ENCODE measurements at regions not wholly inside any gene's neighbourhood (a gene's known extent, or its start where the extent isn't known, plus 50 kb on each side); places are given as distances from the start of the nearest gene placed in this dataset.
"Not testable (repeated sequence)": the region's sequence is repeated elsewhere in the genome, so short reads cannot be mapped to it uniquely, and the experiment has no call there.

DNA sequence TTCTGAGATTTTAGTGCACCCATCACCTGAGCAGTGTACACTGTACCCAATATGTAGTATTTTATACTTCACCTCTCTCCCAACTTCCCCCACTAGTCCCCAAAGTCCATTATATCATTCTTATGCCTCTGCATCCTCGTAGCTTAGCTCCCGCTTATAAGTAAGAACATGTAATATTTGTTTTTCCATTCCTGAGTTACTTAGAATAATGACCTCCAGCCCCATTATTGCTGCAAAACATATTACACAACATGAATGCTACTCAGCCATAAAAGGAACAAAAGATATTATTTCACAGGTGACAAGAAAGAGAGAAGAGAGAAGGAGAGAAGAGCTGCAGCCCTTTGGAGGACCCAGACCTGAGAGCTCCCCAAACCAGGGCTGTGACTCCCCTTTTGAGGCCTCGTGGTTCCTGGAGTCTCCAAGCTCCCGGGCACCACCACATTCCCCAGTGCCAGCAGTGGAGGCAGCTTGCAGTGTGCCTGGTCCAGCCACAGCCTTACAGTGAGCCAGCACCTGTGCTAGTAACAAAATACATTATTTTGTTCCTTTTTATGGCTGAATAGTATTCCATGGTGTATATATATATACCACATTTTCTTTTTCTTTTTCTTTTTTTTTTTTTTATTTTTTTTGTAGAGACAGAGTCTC is 194.5 kb upstream of the DAB2 start:
- Histone ChIP-seq H3K9me3 (no peaks in the 10 kb centered on the region), H3K4me3 (no peak overlapping the region), H3K4me2 (no peak overlapping the region), H3K27ac (no peak overlapping the region), H3K4me1 (peaks cover 3% of the 10 kb centered on the region)
- POLR2A ChIA-PET, result interaction anchor here (0.7 kb wide), 1 partner anchor 20 kb away, joined by 3 read pairs; no protein-coding TSS in a partner anchor
- DNase-seq (ENCODE audit: low read depth in 1 of 2, low spot score in 1 of 2) (no peak), FAIRE-seq (no peak), ATAC-seq (no peak)
- TF ChIP-seq JUNB (IDR thresholded peaks at IDR 0.05) (no peak), NR3C1 (IDR thresholded peaks at IDR 0.05) (no peak), NPAS2 (CRISPR knock-in tag; IDR thresholded peaks at IDR 0.05; ENCODE audit: borderline replicate concordance) (no peak), RARB (CRISPR knock-in tag; IDR thresholded peaks at IDR 0.05) (no peak), ZSCAN20 (CRISPR knock-in tag; IDR thresholded peaks at IDR 0.05) (no peak), POLR2A (IDR thresholded peaks at IDR 0.05; ENCODE audit: low read length) (no peak), POLR2AphosphoS2 (conservative IDR thresholded peaks at IDR 0.05; ENCODE audit: low read length) (no peak), CBX8 (IDR thresholded peaks at IDR 0.05) (no peak), ESRRA (IDR thresholded peaks at IDR 0.05; ENCODE audit: borderline replicate concordance, low read length) (no peak), FOXS1 (CRISPR knock-in tag; IDR thresholded peaks at IDR 0.05) (no peak), EP300 (IDR thresholded peaks at IDR 0.05) (no peak), CHD2 (IDR thresholded peaks at IDR 0.05; ENCODE audit: low read length, partially characterized antibody) (no peak)
- WGBS (ENCODE audit: missing lambda C conversion rate), result 54% methylated on average over 4 of the region's 4 CpGs
- CTCF ChIA-PET, result interaction anchor here (0.6 kb wide), 1 partner anchor 54 kb away, joined by 3 read pairs; no protein-coding TSS in a partner anchor

DNA sequence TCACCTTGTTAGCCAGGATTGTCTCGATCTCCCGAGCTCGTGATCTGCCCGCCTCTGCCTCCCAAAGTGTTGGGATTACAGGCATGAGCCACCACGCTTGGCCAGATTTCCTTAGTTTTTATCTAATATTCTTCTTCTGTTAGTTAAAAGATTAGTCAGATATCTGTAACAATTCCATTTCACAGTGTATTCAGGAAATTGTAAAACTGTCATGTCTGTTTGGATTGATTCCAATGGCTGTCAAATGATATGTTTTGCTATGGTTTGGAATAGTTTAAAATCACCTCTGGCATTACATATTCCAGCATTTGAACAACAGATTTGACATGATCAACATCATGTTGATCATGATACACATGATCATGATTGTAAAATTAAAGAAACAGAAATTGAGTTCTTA is 193.6 kb upstream of the DAB2 start:
- ChIA-PET CTCF (no interaction called here), POLR2A (interaction anchor here (0.7 kb wide), 1 partner anchor 765 kb away, joined by 3 read pairs; no protein-coding TSS in a partner anchor)
- WGBS (ENCODE audit: missing lambda C conversion rate), result 93% methylated on average over 5 of the region's 5 CpGs
- Histone ChIP-seq H3K9me3 (no peaks in the 10 kb centered on the region), H3K4me2 (no peak overlapping the region), H3K27ac (no peak overlapping the region), H3K4me1 (no peaks in the 10 kb centered on the region), H3K4me3 (no peak overlapping the region)
- FAIRE-seq (no peak), ATAC-seq (no peak), DNase-seq (ENCODE audit: low read depth in 1 of 2, low spot score in 1 of 2) (no peak)
- TF ChIP-seq, protein P1, sequence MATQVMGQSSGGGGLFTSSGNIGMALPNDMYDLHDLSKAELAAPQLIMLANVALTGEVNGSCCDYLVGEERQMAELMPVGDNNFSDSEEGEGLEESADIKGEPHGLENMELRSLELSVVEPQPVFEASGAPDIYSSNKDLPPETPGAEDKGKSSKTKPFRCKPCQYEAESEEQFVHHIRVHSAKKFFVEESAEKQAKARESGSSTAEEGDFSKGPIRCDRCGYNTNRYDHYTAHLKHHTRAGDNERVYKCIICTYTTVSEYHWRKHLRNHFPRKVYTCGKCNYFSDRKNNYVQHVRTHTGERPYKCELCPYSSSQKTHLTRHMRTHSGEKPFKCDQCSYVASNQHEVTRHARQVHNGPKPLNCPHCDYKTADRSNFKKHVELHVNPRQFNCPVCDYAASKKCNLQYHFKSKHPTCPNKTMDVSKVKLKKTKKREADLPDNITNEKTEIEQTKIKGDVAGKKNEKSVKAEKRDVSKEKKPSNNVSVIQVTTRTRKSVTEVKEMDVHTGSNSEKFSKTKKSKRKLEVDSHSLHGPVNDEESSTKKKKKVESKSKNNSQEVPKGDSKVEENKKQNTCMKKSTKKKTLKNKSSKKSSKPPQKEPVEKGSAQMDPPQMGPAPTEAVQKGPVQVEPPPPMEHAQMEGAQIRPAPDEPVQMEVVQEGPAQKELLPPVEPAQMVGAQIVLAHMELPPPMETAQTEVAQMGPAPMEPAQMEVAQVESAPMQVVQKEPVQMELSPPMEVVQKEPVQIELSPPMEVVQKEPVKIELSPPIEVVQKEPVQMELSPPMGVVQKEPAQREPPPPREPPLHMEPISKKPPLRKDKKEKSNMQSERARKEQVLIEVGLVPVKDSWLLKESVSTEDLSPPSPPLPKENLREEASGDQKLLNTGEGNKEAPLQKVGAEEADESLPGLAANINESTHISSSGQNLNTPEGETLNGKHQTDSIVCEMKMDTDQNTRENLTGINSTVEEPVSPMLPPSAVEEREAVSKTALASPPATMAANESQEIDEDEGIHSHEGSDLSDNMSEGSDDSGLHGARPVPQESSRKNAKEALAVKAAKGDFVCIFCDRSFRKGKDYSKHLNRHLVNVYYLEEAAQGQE (IDR thresholded peaks at IDR 0.05), result no peak
- no peak for TF ChIP-seq FOXS1 (CRISPR knock-in tag; IDR thresholded peaks at IDR 0.05)
- TF ChIP-seq ZC3H11A (IDR thresholded peaks at IDR 0.05), result no peak
- TF ChIP-seq, protein P2, sequence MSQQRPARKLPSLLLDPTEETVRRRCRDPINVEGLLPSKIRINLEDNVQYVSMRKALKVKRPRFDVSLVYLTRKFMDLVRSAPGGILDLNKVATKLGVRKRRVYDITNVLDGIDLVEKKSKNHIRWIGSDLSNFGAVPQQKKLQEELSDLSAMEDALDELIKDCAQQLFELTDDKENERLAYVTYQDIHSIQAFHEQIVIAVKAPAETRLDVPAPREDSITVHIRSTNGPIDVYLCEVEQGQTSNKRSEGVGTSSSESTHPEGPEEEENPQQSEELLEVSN (IDR thresholded peaks at IDR 0.05; ENCODE audit: borderline replicate concordance, low read depth), result no peak
- no peak for TF ChIP-seq ZSCAN20 (CRISPR knock-in tag; IDR thresholded peaks at IDR 0.05)
- TF ChIP-seq TP53 (CRISPR knock-in tag; IDR thresholded peaks at IDR 0.05), result no peak

DNA sequence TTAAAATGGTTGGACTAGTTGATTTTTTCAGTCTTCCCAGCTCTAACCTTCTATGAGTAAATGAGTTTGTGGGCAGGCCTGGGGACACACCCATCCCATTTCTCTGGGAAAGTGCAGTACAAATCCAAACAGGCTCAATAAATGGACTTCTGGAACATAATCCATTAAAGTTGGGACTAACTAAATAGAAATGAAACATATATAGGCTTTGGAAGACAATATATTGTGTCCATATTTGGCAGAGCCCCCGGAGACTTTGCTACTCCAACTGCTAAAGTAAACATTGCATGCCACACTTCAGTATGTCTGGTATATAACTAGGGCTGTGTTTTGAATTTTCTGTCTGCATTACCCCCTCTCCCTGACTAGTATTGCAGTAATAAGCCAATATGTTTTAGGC is 191.4 kb upstream of the DAB2 start:
- Histone ChIP-seq H3K4me2 (0 out of 3 replicates have a peak overlapping the region, but pooled peaks have one; percentile 10), H3K4me1 (no peaks in the 10 kb centered on the region), H3K27ac (no peak overlapping the region), H3K4me3 (no peak overlapping the region), H3K9me3 (no peaks in the 10 kb centered on the region)
- DNase-seq (ENCODE audit: low read depth in 1 of 2, low spot score in 1 of 2) (no peak), ATAC-seq (no peak), FAIRE-seq (no peak)
- ChIA-PET CTCF (interaction anchor here (1.2 kb wide), 1 partner anchor 21 kb away, joined by 3 read pairs; no protein-coding TSS in a partner anchor), POLR2A (no interaction called here)
- TF ChIP-seq JUN (IDR thresholded peaks at IDR 0.05), result no peak
- no peak for TF ChIP-seq KDM1A (IDR thresholded peaks at IDR 0.05; ENCODE audit: low read depth)
- no peak for TF ChIP-seq NR3C1 (IDR thresholded peaks at IDR 0.05)
- 7% methylated on average over 1 of the region's 1 CpG for WGBS (ENCODE audit: missing lambda C conversion rate)

DNA sequence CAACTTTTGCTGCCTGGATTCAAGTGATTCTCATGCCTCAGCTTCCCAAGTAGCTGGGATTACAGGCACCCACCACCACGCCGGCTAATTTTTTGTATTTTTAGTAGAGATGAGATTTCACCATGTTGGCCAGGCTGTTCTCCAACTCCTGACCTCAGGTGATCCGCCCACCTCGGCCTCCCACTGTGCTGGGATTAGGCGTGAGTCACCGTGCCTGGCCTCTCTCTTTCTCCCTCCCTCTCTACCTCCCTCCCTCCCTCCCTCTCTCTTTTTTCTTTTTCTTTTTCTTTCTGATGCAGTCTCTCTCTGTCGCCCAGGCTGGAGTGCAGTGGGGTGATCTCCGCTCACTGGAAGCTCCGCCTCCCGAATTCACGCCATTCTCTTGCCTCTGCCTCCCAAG is 186.3 kb upstream of the DAB2 start:
- H3K9me3 ChIP-seq; H3K27ac ChIP-seq; ATAC-seq; FAIRE-seq; H3K4me1 ChIP-seq; H3K4me2 ChIP-seq; POLR2A ChIA-PET; H3K4me3 ChIP-seq; DNase-seq (ENCODE audit: low read depth in 1 of 2, low spot score in 1 of 2): not testable (repeated sequence)
- 85% methylated on average over 11 of the region's 11 CpGs for WGBS (ENCODE audit: missing lambda C conversion rate)
- CTCF ChIA-PET, result interaction anchor here (1.5 kb wide), 1 partner anchor 12 kb away, joined by 3 read pairs; no protein-coding TSS in a partner anchor
